Uterus (tissue), 3 donors: ENCODE measurements at regions not wholly inside any gene's neighbourhood (a gene's known extent, or its start where the extent isn't known, plus 50 kb on each side); places are given as distances from the start of the nearest gene placed in this dataset.

Experiments
- DNase-seq, 2 donors: peaks; one replicate each; pipeline ENCODE4 v3.0.0-alpha.2; 2019 to 2020
- H3K27ac ChIP-seq, 2 donors: fragments of 200-600 bp; sonication (generic); 1 replicate in 1 of 2; 2 replicates in 1 of 2; pipeline ENCODE4 v1.5.1; 2016 to 2018
- H3K27me3 ChIP-seq, 2 donors: fragments of 200-600 bp; sonication (generic); one replicate each; pipeline ENCODE4 v1.5.1; 2018 to 2019; ENCODE audit warnings: control low read depth in 1 of 2
- H3K36me3 ChIP-seq, 2 donors: fragments of 200-600 bp; sonication (generic); one replicate each; pipeline ENCODE4 v1.5.1; 2019; ENCODE audit warnings: control low read depth in 1 of 2
- H3K4me1 ChIP-seq, 2 donors: fragments of 200-600 bp; sonication (generic); one replicate each; pipeline ENCODE4 v1.5.1; 2018 to 2019; ENCODE audit warnings: control low read depth in 1 of 2
- H3K4me3 ChIP-seq, 2 donors: fragments of 200-600 bp; sonication (generic); 1 replicate in 1 of 2; 2 replicates in 1 of 2; pipeline ENCODE4 v1.5.1; 2018 to 2019; ENCODE audit warnings: mild to moderate bottlenecking in 1 of 2
- H3K9me3 ChIP-seq, 2 donors: fragments of 200-600 bp; sonication (generic); one replicate each; pipeline ENCODE4 v1.5.1; 2019; ENCODE audit warnings: control low read depth in 1 of 2
- CTCF ChIP-seq, 4 experiments: fragments of 200-600 bp in 2 of 4; fragments of 450-650 bp in 2 of 4; sonication (generic) in 2 of 4; IDR thresholded peaks; one replicate each; pipeline ENCODE4 v1.5.1; 2016 to 2019; ENCODE audit warnings: antibody characterized with exemption in 4 of 4, mild to moderate bottlenecking in 2 of 4, moderate library complexity in 1 of 4
- POLR2A ChIP-seq, 2 donors: fragments of 450-650 bp; IDR thresholded peaks; one replicate each; pipeline ENCODE4 v1.6.1; 2016; ENCODE audit warnings: antibody characterized with exemption in 2 of 2, mild to moderate bottlenecking in 1 of 2, moderate library complexity in 1 of 2
- intact Hi-C: fragments of 100-400 bp; cut with DNase I; formaldehyde crosslinking; loops from one replicate; pipeline ENCODE4 v1.15.1; 2023; ENCODE audit warnings: low total_unique reads
- donor health status: DM: yes; HTN: yes; CAD: no.

GRCh38 chr19:30313353-30313750 is 58.8 kb upstream of the ZNF536 start:
- Histone ChIP-seq H3K36me3 (no peaks in the 10 kb centered on the region), H3K4me3 (no peak overlapping the region), H3K27ac (no peak overlapping the region), H3K4me1 (no peaks in the 10 kb centered on the region), H3K9me3 (no peaks in the 10 kb centered on the region), H3K27me3 (no peaks in the 10 kb centered on the region)
- intact Hi-C loops = no loop called here
- no peak for DNase-seq
- TF ChIP-seq CTCF (IDR thresholded peaks at IDR 0.05) (no peak), POLR2A (IDR thresholded peaks at IDR 0.05) (no peak)

- Histone ChIP-seq H3K27ac (no peak overlapping the region), H3K4me1 (no peaks in the 10 kb centered on the region), H3K27me3 (no peaks in the 10 kb centered on the region), H3K9me3 (no peaks in the 10 kb centered on the region), H3K36me3 (no peaks in the 10 kb centered on the region), H3K4me3 (no peak overlapping the region)
- intact Hi-C loops = no loop called here
- TF ChIP-seq CTCF (IDR thresholded peaks at IDR 0.05) = no peak
- TF ChIP-seq POLR2A (IDR thresholded peaks at IDR 0.05) = no peak
- no peak for DNase-seq
Observed at GRCh38 chr19:30314056-30314804, 58.0 kb upstream of the ZNF536 start.

- Histone ChIP-seq H3K27ac (no peak overlapping the region), H3K9me3 (no peaks in the 10 kb centered on the region), H3K4me1 (no peaks in the 10 kb centered on the region), H3K4me3 (no peak overlapping the region), H3K27me3 (no peaks in the 10 kb centered on the region), H3K36me3 (no peaks in the 10 kb centered on the region)
- intact Hi-C loops = no loop called here
- DNase-seq = no peak
- TF ChIP-seq CTCF (IDR thresholded peaks at IDR 0.05) (no peak), POLR2A (IDR thresholded peaks at IDR 0.05) (no peak)
Observed at GRCh38 chr19:30314805-30315155, 57.4 kb upstream of the ZNF536 start.

DNA sequence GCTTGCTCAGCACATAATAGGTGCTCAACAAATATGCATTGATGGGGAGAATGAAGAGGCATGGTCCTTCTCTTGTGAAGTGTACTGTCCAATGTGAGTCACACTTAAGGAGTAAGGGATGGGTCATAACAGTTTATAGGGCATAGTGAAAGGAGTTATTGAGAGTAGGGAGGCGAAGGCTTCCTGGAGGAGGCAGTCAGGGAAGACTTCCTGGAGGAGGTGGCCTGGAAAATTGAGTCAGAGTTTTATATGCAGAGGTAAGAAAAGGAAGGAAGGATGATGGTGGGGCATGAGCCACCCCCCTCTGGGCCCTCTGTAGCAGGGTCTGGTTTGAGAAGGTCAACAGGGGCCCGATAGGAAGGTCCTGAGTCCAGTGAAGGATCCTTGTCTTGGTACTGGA is 57.0 kb upstream of the ZNF536 start:
- no peak overlapping the region for H3K27ac ChIP-seq
- H3K4me1 ChIP-seq = no peaks in the 10 kb centered on the region
- no peaks in the 10 kb centered on the region for H3K27me3 ChIP-seq
- H3K9me3 ChIP-seq = no peaks in the 10 kb centered on the region
- H3K36me3 ChIP-seq = no peaks in the 10 kb centered on the region
- DNase-seq = no peak
- intact Hi-C loops = no loop called here
- no peak for TF ChIP-seq POLR2A (IDR thresholded peaks at IDR 0.05)
- TF ChIP-seq CTCF (IDR thresholded peaks at IDR 0.05) = no peak
- no peak overlapping the region for H3K4me3 ChIP-seq

DNA sequence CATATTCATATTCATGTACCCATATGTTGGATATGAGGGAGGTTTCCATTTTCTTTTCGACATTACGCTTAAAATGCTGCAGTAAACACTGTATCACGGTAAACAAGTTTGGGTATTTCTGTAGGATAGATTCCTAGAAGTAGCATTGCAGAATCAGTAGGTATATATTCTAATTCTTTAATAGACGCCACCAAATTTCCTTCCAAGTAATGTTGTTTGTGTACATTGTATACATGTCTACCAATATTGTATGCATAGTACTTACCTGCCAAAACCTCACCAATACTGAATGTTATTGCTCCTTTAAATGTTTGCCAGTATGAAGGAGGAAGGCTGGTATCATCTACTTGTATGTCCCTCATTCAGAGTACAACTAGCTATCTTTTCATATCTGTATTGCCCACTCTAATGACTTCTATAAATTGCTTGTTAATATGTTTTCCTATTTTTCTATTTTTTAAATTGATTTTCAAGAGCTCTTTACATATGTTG is 56.1 kb upstream of the ZNF536 start:
- no peaks in the 10 kb centered on the region for H3K27me3 ChIP-seq
- no peak for TF ChIP-seq CTCF (IDR thresholded peaks at IDR 0.05)
- DNase-seq = no peak
- H3K4me3 ChIP-seq = no peak overlapping the region
- intact Hi-C loops = no loop called here
- no peaks in the 10 kb centered on the region for H3K4me1 ChIP-seq
- H3K9me3 ChIP-seq = no peaks in the 10 kb centered on the region
- H3K36me3 ChIP-seq = no peaks in the 10 kb centered on the region
- no peak overlapping the region for H3K27ac ChIP-seq
